Adrenal gland (tissue), 9 donors: ENCODE measurements at regions not wholly inside any gene's neighbourhood (a gene's known extent, or its start where the extent isn't known, plus 50 kb on each side); places are given as distances from the start of the nearest gene placed in this dataset.

Experiments
- DNase-seq, 7 donors: peaks; one replicate each; pipeline ENCODE4 v3.0.0-alpha.2; 2019 to 2020
- H3K27ac ChIP-seq, 5 donors: fragments of 200-600 bp; sonication (generic) in 4 of 5; 1 replicate in 3 of 5; 2 replicates in 2 of 5; pipeline versions ENCODE4 v1.5.1 to v1.8.0; 2016 to 2020; ENCODE audit warnings: mild to moderate bottlenecking in 1 of 5
- H3K27me3 ChIP-seq: fragments of 200-600 bp; 2 replicates; pipeline ENCODE4 v1.8.0; 2021
- H3K36me3 ChIP-seq, 2 donors: fragments of 200-600 bp; replicated peaks in 1 of 2; 1 replicate in 1 of 2; 2 replicates in 1 of 2; pipeline versions ENCODE4 v1.5.1 to v1.8.0; 2018 to 2022
- H3K4me1 ChIP-seq, 2 donors: fragments of 200-600 bp; replicated peaks in 1 of 2; 1 replicate in 1 of 2; 2 replicates in 1 of 2; pipeline versions ENCODE4 v1.5.1 to v1.8.0; 2018 to 2021
- H3K4me3 ChIP-seq, 4 donors: fragments of 200-600 bp; sonication (generic) in 3 of 4; one replicate each; pipeline ENCODE4 v1.5.1; 2016 to 2018
- H3K9me3 ChIP-seq, 3 donors: fragments of 200-600 bp; sonication (generic) in 1 of 3; replicated peaks in 1 of 3; 1 replicate in 2 of 3; 2 replicates in 1 of 3; pipeline versions ENCODE4 v1.5.1 to v1.8.0; 2016 to 2021
- CTCF ChIP-seq, 6 experiments: fragments of 450-650 bp in 4 of 6; fragments of 200-600 bp in 2 of 6; sonication (generic) in 1 of 6; IDR thresholded peaks; 1 replicate in 5 of 6; 2 replicates in 1 of 6; pipeline versions ENCODE4 v1.5.1 to v1.8.0; 2016 to 2021; ENCODE audit warnings: antibody characterized with exemption in 6 of 6, mild to moderate bottlenecking in 2 of 6, moderate library complexity in 1 of 6
- POLR2A ChIP-seq, 2 donors: fragments of 450-650 bp; IDR thresholded peaks; one replicate each; pipeline ENCODE4 v1.6.1; 2017; ENCODE audit warnings: antibody characterized with exemption in 2 of 2, mild to moderate bottlenecking in 2 of 2, moderate library complexity in 1 of 2
- WGBS, 4 donors: extraction: QIAGEN DNeasy Blood & Tissue Kit in 2 of 4; methylation state at CpG; one replicate each; pipeline versions ENCODE4 v1.1.5 to v1.1.7; 2013 to 2017; 5-methylcytosine and 5-hydroxymethylcytosine counted together
- intact Hi-C, 2 donors: fragments of 100-400 bp; cut with DNase I; formaldehyde crosslinking; loops; one replicate each; pipeline versions ENCODE4 v1.14.1 to v1.15.0; 2022 to 2023
- donor health status: healthy with polysubstance abuse.
- donor health status: Bipolar disorder and iron deficiency.
- donor health status: DM: yes; HTN: yes; CAD: no.
- donor health status: DM: no; HTN: no; CAD: no.
- donor health status: DM: no; HTN: no; CAD: no.

- Histone ChIP-seq H3K27ac (no peak overlapping the region), H3K36me3 (no peaks in the 10 kb centered on the region), H3K27me3 (no peaks in the 10 kb centered on the region), H3K4me1 (no peaks in the 10 kb centered on the region), H3K4me3 (no peak overlapping the region), H3K9me3 (peaks cover 0 to 9% (median 0%) of the 10 kb centered on the region in 3 donors)
- 89 to 97% (median 95%) methylated on average over 3 of the region's 3 CpGs for WGBS, 4 donors
- peak in 2 of 7 donors; percentile 5 to 12 for DNase-seq
- intact Hi-C loops: no loop called here
- no peak for TF ChIP-seq POLR2A (IDR thresholded peaks at IDR 0.05)
- no peak for TF ChIP-seq CTCF (IDR thresholded peaks at IDR 0.05)
These were observed 66.7 kb downstream of the MYEOV start for GRCh38 chr11:69360606-69361005.

GRCh38 chr11:69361048-69361447 lies 67.1 kb downstream of the MYEOV start:
- peak in 2 of 7 donors; percentile 11 to 31 for DNase-seq
- TF ChIP-seq POLR2A (IDR thresholded peaks at IDR 0.05): no peak
- TF ChIP-seq CTCF (IDR thresholded peaks at IDR 0.05): no peak
- Histone ChIP-seq H3K4me3 (no peak overlapping the region), H3K36me3 (no peaks in the 10 kb centered on the region), H3K9me3 (peaks cover 0 to 9% (median 0%) of the 10 kb centered on the region in 3 donors), H3K27me3 (no peaks in the 10 kb centered on the region), H3K27ac (no peak overlapping the region), H3K4me1 (no peaks in the 10 kb centered on the region)
- 78 to 87% (median 84%) methylated on average over 6 of the region's 6 CpGs for WGBS, 4 donors
- intact Hi-C loops: no loop called here

- intact Hi-C loops: no loop called here
- H3K27ac ChIP-seq: no peak overlapping the region
- peaks cover 0 to 9% (median 0%) of the 10 kb centered on the region in 3 donors for H3K9me3 ChIP-seq
- TF ChIP-seq CTCF (IDR thresholded peaks at IDR 0.05) (no peak), POLR2A (IDR thresholded peaks at IDR 0.05) (no peak)
- no peak overlapping the region for H3K4me3 ChIP-seq
- H3K27me3 ChIP-seq: no peaks in the 10 kb centered on the region
- no peak for DNase-seq
- no peaks in the 10 kb centered on the region for H3K4me1 ChIP-seq
- WGBS, 4 donors: 89 to 94% (median 91%) methylated on average over 9 of the region's 9 CpGs
- no peaks in the 10 kb centered on the region for H3K36me3 ChIP-seq
These were observed 67.5 kb downstream of the MYEOV start for GRCh38 chr11:69361466-69361865.

- TF ChIP-seq CTCF (IDR thresholded peaks at IDR 0.05) (no peak), POLR2A (IDR thresholded peaks at IDR 0.05) (no peak)
- no peak overlapping the region for H3K4me3 ChIP-seq
- no peaks in the 10 kb centered on the region for H3K4me1 ChIP-seq
- no peak overlapping the region for H3K27ac ChIP-seq
- no peaks in the 10 kb centered on the region for H3K36me3 ChIP-seq
- DNase-seq: peak in 1 of 7 donors; percentile 8
- H3K9me3 ChIP-seq: peaks cover 0 to 9% (median 0%) of the 10 kb centered on the region in 3 donors
- WGBS, 4 donors: 78 to 83% (median 79%) methylated on average over 3 of the region's 3 CpGs
- intact Hi-C loops: no loop called here
- H3K27me3 ChIP-seq: no peaks in the 10 kb centered on the region
These were observed 68.4 kb downstream of the MYEOV start for GRCh38 chr11:69362315-69362714.
